ENCODE measurements at regions not wholly inside any gene's neighbourhood (a gene's known extent, or its start where the extent isn't known, plus 50 kb on each side); places are given as distances from the start of the nearest gene placed in this dataset.

GRCh38 chr1:63198871-63199394, 123.4 kb upstream of the FOXD3 start:
- TF ChIP-seq CTCF (IDR thresholded peaks at IDR 0.05 in 4 of 5, conservative IDR thresholded peaks at IDR 0.05 in 1 of 5) (no peak), POLR2A (IDR thresholded peaks at IDR 0.05) (no peak)

Measured in gastrocnemius medialis (tissue), 4 donors.